Gastrocnemius medialis (tissue), 4 donors: ENCODE measurements at regions not wholly inside any gene's neighbourhood (a gene's known extent, or its start where the extent isn't known, plus 50 kb on each side); places are given as distances from the start of the nearest gene placed in this dataset.
"Not testable (repeated sequence)": the region's sequence is repeated elsewhere in the genome, so short reads cannot be mapped to it uniquely, and the experiment has no call there.

Experiments used
- POLR2A ChIP-seq, 2 donors: fragments of 450-650 bp; IDR thresholded peaks; one replicate each; pipeline ENCODE4 v1.6.1; 2017; ENCODE audit warnings: antibody characterized with exemption in 2 of 2, mild to moderate bottlenecking in 2 of 2, moderate library complexity in 2 of 2
- TF ChIP-seq, protein P1 (sequence below), 5 experiments: fragments of 450-650 bp in 3 of 5; fragments of 200-600 bp in 2 of 5; sonication (generic) in 2 of 5; IDR thresholded peaks in 4 of 5; conservative IDR thresholded peaks in 1 of 5; 1 replicate in 4 of 5; 2 replicates in 1 of 5; pipeline ENCODE4 v1.5.1; 2016 to 2019; ENCODE audit warnings: antibody characterized with exemption in 5 of 5, mild to moderate bottlenecking in 3 of 5, moderate library complexity in 3 of 5

DNA sequence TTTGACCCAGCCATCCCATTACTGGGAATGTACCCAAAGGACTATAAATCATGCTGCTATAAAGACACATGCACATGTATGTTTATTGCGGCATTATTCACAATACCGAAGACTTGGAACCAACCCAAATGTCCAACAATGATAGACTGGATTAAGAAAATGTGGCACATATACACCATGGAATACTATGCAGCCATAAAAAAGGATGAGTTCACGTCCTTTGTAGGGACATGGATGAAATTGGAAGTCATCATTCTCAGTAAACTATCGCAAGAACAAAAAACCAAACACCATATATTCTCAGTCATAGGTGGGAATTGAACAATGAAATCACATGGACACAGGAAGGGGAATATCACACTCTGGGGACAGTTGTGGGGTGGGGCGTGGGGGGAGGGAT, 170.4 kb downstream of the PPP1R3A start:
- TF ChIP-seq POLR2A (IDR thresholded peaks at IDR 0.05) = not testable (repeated sequence)
- TF ChIP-seq, protein P1, sequence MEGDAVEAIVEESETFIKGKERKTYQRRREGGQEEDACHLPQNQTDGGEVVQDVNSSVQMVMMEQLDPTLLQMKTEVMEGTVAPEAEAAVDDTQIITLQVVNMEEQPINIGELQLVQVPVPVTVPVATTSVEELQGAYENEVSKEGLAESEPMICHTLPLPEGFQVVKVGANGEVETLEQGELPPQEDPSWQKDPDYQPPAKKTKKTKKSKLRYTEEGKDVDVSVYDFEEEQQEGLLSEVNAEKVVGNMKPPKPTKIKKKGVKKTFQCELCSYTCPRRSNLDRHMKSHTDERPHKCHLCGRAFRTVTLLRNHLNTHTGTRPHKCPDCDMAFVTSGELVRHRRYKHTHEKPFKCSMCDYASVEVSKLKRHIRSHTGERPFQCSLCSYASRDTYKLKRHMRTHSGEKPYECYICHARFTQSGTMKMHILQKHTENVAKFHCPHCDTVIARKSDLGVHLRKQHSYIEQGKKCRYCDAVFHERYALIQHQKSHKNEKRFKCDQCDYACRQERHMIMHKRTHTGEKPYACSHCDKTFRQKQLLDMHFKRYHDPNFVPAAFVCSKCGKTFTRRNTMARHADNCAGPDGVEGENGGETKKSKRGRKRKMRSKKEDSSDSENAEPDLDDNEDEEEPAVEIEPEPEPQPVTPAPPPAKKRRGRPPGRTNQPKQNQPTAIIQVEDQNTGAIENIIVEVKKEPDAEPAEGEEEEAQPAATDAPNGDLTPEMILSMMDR (IDR thresholded peaks at IDR 0.05 in 4 of 5, conservative IDR thresholded peaks at IDR 0.05 in 1 of 5) = not testable (repeated sequence)
